Testis (tissue), 2 donors: ENCODE measurements at regions not wholly inside any gene's neighbourhood (a gene's known extent, or its start where the extent isn't known, plus 50 kb on each side); places are given as distances from the start of the nearest gene placed in this dataset.

Experiments used
- DNase-seq: peaks from one replicate; pipeline ENCODE4 v3.0.0-alpha.2; 2019
- H3K27ac ChIP-seq, 2 donors: fragments of 200-600 bp; sonication (generic); one replicate each; pipeline ENCODE4 v1.5.1; 2019
- H3K27me3 ChIP-seq: fragments of 200-600 bp; sonication (generic); one replicate; pipeline ENCODE4 v1.5.1; 2019
- H3K36me3 ChIP-seq: fragments of 200-600 bp; sonication (generic); one replicate; pipeline ENCODE4 v1.5.1; 2017; ENCODE audit warnings: low read depth; ENCODE audit errors: missing control alignments
- H3K4me1 ChIP-seq: fragments of 200-600 bp; sonication (generic); one replicate; pipeline ENCODE4 v1.5.1; 2019
- H3K4me3 ChIP-seq, 2 donors: fragments of 200-600 bp; sonication (generic); one replicate each; pipeline ENCODE4 v1.5.1; 2017 to 2019
- H3K9me3 ChIP-seq: fragments of 200-600 bp; sonication (generic); one replicate; pipeline ENCODE4 v1.5.1; 2017
- POLR2A ChIP-seq: fragments of 450-650 bp; IDR thresholded peaks from one replicate; pipeline ENCODE4 v1.6.1; 2017; ENCODE audit warnings: antibody characterized with exemption, mild to moderate bottlenecking, moderate library complexity
- WGBS, 2 donors: methylation state at CpG; one replicate each; pipeline ENCODE4 v1.1.5; 2018; 5-methylcytosine and 5-hydroxymethylcytosine counted together
- intact Hi-C: fragments of 100-400 bp; cut with DNase I; formaldehyde crosslinking; loops from one replicate; pipeline ENCODE4 v1.15.1; 2023; ENCODE audit warnings: low total_unique reads
- TF ChIP-seq, protein P1 (sequence below), 3 experiments: fragments of 450-650 bp in 2 of 3; fragments of 200-600 bp in 1 of 3; sonication (generic) in 1 of 3; IDR thresholded peaks; one replicate each; pipeline ENCODE4 v1.5.1; 2016 to 2019; ENCODE audit warnings: antibody characterized with exemption in 3 of 3, mild to moderate bottlenecking in 2 of 3, moderate library complexity in 1 of 3

DNA sequence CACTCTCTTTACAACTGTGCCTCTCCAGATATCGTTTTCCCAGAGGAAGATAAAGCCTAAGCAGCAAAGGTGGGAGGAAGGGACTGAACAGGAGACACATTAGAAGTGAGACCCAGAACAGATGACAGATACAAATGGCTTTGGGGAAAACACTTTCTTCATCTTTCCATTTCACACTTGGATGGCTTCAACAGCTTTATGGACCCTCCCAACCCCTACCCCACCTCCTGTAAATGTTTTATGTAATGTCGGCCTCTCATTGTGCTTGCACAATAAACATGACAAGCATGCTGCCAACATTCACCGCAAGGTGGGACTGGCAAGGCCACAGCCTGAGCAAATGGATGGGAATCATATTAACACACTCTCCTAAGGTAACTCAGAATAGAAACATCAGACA, 1088.6 kb downstream of the TUSC7 start:
- 66 to 68% methylated on average over 3 of the region's 3 CpGs for WGBS, 2 donors
- DNase-seq = peak; percentile 20
- Histone ChIP-seq H3K27me3 (no peaks in the 10 kb centered on the region), H3K4me3 (no peak overlapping the region), H3K27ac (peak overlapping the region; percentile 14 to 53), H3K36me3 (no peaks in the 10 kb centered on the region), H3K9me3 (no peaks in the 10 kb centered on the region), H3K4me1 (peaks cover 12% of the 10 kb centered on the region)
- intact Hi-C loops = no loop called here
- TF ChIP-seq, protein P1, sequence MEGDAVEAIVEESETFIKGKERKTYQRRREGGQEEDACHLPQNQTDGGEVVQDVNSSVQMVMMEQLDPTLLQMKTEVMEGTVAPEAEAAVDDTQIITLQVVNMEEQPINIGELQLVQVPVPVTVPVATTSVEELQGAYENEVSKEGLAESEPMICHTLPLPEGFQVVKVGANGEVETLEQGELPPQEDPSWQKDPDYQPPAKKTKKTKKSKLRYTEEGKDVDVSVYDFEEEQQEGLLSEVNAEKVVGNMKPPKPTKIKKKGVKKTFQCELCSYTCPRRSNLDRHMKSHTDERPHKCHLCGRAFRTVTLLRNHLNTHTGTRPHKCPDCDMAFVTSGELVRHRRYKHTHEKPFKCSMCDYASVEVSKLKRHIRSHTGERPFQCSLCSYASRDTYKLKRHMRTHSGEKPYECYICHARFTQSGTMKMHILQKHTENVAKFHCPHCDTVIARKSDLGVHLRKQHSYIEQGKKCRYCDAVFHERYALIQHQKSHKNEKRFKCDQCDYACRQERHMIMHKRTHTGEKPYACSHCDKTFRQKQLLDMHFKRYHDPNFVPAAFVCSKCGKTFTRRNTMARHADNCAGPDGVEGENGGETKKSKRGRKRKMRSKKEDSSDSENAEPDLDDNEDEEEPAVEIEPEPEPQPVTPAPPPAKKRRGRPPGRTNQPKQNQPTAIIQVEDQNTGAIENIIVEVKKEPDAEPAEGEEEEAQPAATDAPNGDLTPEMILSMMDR (IDR thresholded peaks at IDR 0.05) = no peak
- TF ChIP-seq POLR2A = no peak

DNA sequence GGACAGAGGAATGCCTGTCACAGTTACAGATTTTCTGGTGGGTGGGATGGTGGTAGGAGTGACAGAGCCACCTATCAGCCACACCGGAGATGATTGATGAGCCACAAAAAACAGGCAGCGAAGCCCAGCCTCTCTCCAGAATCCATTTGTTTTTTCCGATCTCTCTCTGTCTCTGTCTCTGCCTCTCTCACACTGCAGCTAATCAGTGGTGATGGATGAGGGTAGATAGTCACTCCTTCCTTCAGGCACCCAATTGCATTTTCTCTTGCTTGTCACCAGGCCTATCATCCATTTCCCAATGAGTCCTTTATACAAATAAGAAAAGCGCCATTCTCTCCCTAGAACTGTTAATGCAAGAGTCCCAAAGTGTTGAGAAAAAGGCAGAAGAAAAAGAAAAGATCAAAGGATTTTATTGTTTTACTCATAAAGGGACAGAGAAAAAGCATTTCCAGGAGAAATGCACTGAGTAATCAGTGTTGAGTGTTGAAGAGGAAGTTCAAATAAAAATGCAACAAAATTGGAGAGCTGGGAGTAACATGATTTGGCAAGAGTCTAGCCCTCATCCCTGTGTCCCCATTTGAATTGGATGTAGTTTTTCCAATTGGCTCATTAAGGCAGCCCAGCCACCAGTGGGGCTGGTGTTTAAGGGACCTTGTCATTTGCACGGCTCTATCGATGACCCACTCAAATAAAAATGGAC, 1089.3 kb downstream of the TUSC7 start:
- Histone ChIP-seq H3K36me3 (no peaks in the 10 kb centered on the region), H3K4me3 (no peak overlapping the region), H3K4me1 (peaks cover 12% of the 10 kb centered on the region), H3K9me3 (no peaks in the 10 kb centered on the region), H3K27ac (peak overlapping the region; percentile 14 to 53), H3K27me3 (no peaks in the 10 kb centered on the region)
- WGBS, 2 donors = 63 to 74% methylated on average over 6 of the region's 6 CpGs
- DNase-seq = no peak
- TF ChIP-seq, protein P1 (IDR thresholded peaks at IDR 0.05) = no peak
- TF ChIP-seq POLR2A = no peak
- intact Hi-C loops = no loop called here

DNA sequence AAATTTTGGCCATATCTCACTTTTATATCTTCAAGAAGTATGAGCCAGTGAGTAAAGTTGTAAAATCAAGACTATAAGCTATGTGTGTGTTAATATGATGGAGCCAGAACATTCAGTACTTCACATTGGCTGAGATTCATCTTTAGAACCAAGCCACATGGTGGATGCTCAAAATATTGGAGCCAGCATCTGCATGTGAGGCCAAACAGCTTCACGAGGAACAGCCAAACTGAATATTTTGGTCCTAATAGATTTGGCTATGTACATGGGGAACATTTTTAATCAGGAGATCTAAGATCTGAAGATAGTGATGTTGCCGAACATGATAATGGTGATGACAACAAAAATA, 1089.8 kb downstream of the TUSC7 start:
- H3K27me3 ChIP-seq = no peaks in the 10 kb centered on the region
- H3K4me3 ChIP-seq = no peak overlapping the region
- peaks cover 12% of the 10 kb centered on the region for H3K4me1 ChIP-seq
- no peak overlapping the region for H3K27ac ChIP-seq
- TF ChIP-seq, protein P1 (IDR thresholded peaks at IDR 0.05) = no peak
- TF ChIP-seq POLR2A = no peak
- peak; percentile 27 for DNase-seq
- intact Hi-C loops = no loop called here
- 56 to 62% methylated on average over 2 of the region's 2 CpGs for WGBS, 2 donors
- H3K36me3 ChIP-seq = no peaks in the 10 kb centered on the region
- no peaks in the 10 kb centered on the region for H3K9me3 ChIP-seq

DNA sequence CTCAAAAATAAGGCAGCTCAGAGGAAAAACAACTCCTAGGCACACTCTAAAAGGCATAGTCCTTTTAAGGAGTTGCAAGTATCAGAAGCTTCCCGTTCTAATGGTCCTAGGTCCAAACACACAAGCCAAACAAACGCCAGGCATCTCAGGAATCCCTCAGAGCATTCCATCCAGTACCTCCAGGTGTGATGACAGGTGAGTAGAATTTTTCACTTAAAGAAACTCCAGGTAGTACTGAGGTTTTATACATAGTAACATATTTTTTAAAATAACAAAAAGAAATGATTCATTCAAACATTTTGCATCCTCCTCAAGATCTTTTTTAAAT, 1092.3 kb downstream of the TUSC7 start:
- no peaks in the 10 kb centered on the region for H3K9me3 ChIP-seq
- H3K27ac ChIP-seq = no peak overlapping the region
- intact Hi-C loops = no loop called here
- no peak for DNase-seq
- no peaks in the 10 kb centered on the region for H3K36me3 ChIP-seq
- peaks cover 12% of the 10 kb centered on the region for H3K4me1 ChIP-seq
- no peak overlapping the region for H3K4me3 ChIP-seq
- WGBS, 2 donors = 26 to 43% methylated on average over 2 of the region's 2 CpGs
- TF ChIP-seq, protein P1 (IDR thresholded peaks at IDR 0.05) = no peak
- no peak for TF ChIP-seq POLR2A
- no peaks in the 10 kb centered on the region for H3K27me3 ChIP-seq
